Activated CD4-positive, alpha-beta T cell treated with anti-CD3 and anti-CD28 coated beads, Interleukin-2, amount 10 ng/mL, durations not matched to agents 24 days and 14 days (primary cell): ENCODE measurements at regions not wholly inside any gene's neighbourhood (a gene's known extent, or its start where the extent isn't known, plus 50 kb on each side); places are given as distances from the start of the nearest gene placed in this dataset.
"Not testable (repeated sequence)": the region's sequence is repeated elsewhere in the genome, so short reads cannot be mapped to it uniquely, and the experiment has no call there.

Experiments used
- DNase-seq: peaks from one replicate; pipeline ENCODE4 v3.0.0; 2022
- H3K27ac Mint-ChIP-seq: one replicate; pipeline ENCODE4 v1.8.0; 2022; ENCODE audit warnings: mild to moderate bottlenecking, mixed read lengths
- H3K27me3 Mint-ChIP-seq: one replicate; pipeline ENCODE4 v1.8.0; 2022; ENCODE audit warnings: mixed read lengths
- H3K36me3 Mint-ChIP-seq: one replicate; pipeline ENCODE4 v1.8.0; 2022; ENCODE audit warnings: low read depth, mild to moderate bottlenecking, mixed read lengths
- H3K4me1 Mint-ChIP-seq: one replicate; pipeline ENCODE4 v1.8.0; 2021; ENCODE audit warnings: mixed read lengths
- H3K4me3 Mint-ChIP-seq: one replicate; pipeline ENCODE4 v1.8.0; 2022; ENCODE audit warnings: mild to moderate bottlenecking, moderate library complexity, mixed read lengths
- H3K9me3 Mint-ChIP-seq: one replicate; pipeline ENCODE4 v1.8.0; 2021; ENCODE audit warnings: mixed read lengths
- intact Hi-C: fragments of 100-400 bp; cut with micrococcal nuclease; formaldehyde crosslinking; loops from one replicate; pipeline ENCODE4 v1.15.1; 2023

GRCh38 chr15:96054621-96055020 lies 275.9 kb upstream of the NR2F2 start:
- Mint-ChIP-seq H3K4me1 (peaks cover 4% of the 10 kb centered on the region), H3K9me3 (peaks cover 4% of the 10 kb centered on the region), H3K27ac (no peak overlapping the region), H3K36me3 (no peaks in the 10 kb centered on the region), H3K27me3 (peaks cover 38% of the 10 kb centered on the region), H3K4me3 (no peak overlapping the region)
- no peak for DNase-seq
- intact Hi-C loops = loop anchor here (10.0 kb wide), 1 partner anchor 290 kb away; no protein-coding TSS in a partner anchor

GRCh38 chr15:96058103-96058851 lies 272.2 kb upstream of the NR2F2 start:
- DNase-seq = peak; percentile 54
- H3K27ac Mint-ChIP-seq = no peak overlapping the region
- no peak overlapping the region for H3K4me3 Mint-ChIP-seq
- intact Hi-C loops = loop anchor here (10.0 kb wide), 1 partner anchor 287 kb away; no protein-coding TSS in a partner anchor
- peaks cover 4% of the 10 kb centered on the region for H3K4me1 Mint-ChIP-seq
- H3K27me3 Mint-ChIP-seq = peaks cover 29% of the 10 kb centered on the region
- H3K9me3 Mint-ChIP-seq = peaks cover 4% of the 10 kb centered on the region
- H3K36me3 Mint-ChIP-seq = no peaks in the 10 kb centered on the region

- peaks cover 27% of the 10 kb centered on the region for H3K27me3 Mint-ChIP-seq
- H3K36me3 Mint-ChIP-seq, H3K4me3 Mint-ChIP-seq, H3K4me1 Mint-ChIP-seq, H3K9me3 Mint-ChIP-seq, H3K27ac Mint-ChIP-seq: not testable (repeated sequence)
- intact Hi-C loops = loop anchor here (10.0 kb wide), 1 partner anchor 286 kb away; no protein-coding TSS in a partner anchor
- DNase-seq = peak; percentile 6
These were observed 271.7 kb upstream of the NR2F2 start for GRCh38 chr15:96058852-96059103.

- H3K36me3 Mint-ChIP-seq, H3K27ac Mint-ChIP-seq, H3K9me3 Mint-ChIP-seq, intact Hi-C loops, H3K4me1 Mint-ChIP-seq, DNase-seq, H3K4me3 Mint-ChIP-seq: not testable (repeated sequence)
- H3K27me3 Mint-ChIP-seq = peaks cover 16% of the 10 kb centered on the region
These were observed 269.9 kb upstream of the NR2F2 start for GRCh38 chr15:96060591-96060990.

- H3K36me3 Mint-ChIP-seq = no peaks in the 10 kb centered on the region
- no peaks in the 10 kb centered on the region for H3K9me3 Mint-ChIP-seq
- no peak overlapping the region for H3K27ac Mint-ChIP-seq
- DNase-seq = no peak
- intact Hi-C loops = no loop called here
- H3K4me3 Mint-ChIP-seq = no peak overlapping the region
- H3K27me3 Mint-ChIP-seq = peaks cover 8% of the 10 kb centered on the region
- H3K4me1 Mint-ChIP-seq = no peaks in the 10 kb centered on the region
These were observed 266.1 kb upstream of the NR2F2 start for GRCh38 chr15:96064351-96064756.

GRCh38 chr15:96066126-96066525 lies 264.4 kb upstream of the NR2F2 start:
- Mint-ChIP-seq H3K27ac (no peak overlapping the region), H3K36me3 (no peaks in the 10 kb centered on the region)

GRCh38 chr15:96066852-96067495 lies 263.5 kb upstream of the NR2F2 start:
- intact Hi-C loops = no loop called here

More at GRCh38 chr15:96066126-96066525, 264.4 kb upstream of the NR2F2 start:
- no peak for DNase-seq
- H3K9me3 Mint-ChIP-seq = no peaks in the 10 kb centered on the region
- H3K27me3 Mint-ChIP-seq = peaks cover 3% of the 10 kb centered on the region
- intact Hi-C loops = no loop called here
- no peaks in the 10 kb centered on the region for H3K4me1 Mint-ChIP-seq
- H3K4me3 Mint-ChIP-seq = no peak overlapping the region

GRCh38 chr15:96067677-96068076 lies 262.8 kb upstream of the NR2F2 start:
- no peak overlapping the region for H3K4me3 Mint-ChIP-seq
- peaks cover 3% of the 10 kb centered on the region for H3K9me3 Mint-ChIP-seq
- H3K27ac Mint-ChIP-seq = no peak overlapping the region
- H3K27me3 Mint-ChIP-seq = peaks cover 3% of the 10 kb centered on the region
- intact Hi-C loops = no loop called here
- no peaks in the 10 kb centered on the region for H3K36me3 Mint-ChIP-seq
- no peaks in the 10 kb centered on the region for H3K4me1 Mint-ChIP-seq
- DNase-seq = no peak

More at GRCh38 chr15:96066852-96067495, 263.5 kb upstream of the NR2F2 start:
- H3K9me3 Mint-ChIP-seq = peaks cover 1% of the 10 kb centered on the region
- H3K4me3 Mint-ChIP-seq = no peak overlapping the region
- peaks cover 3% of the 10 kb centered on the region for H3K27me3 Mint-ChIP-seq
- no peak for DNase-seq
- H3K4me1 Mint-ChIP-seq = no peaks in the 10 kb centered on the region
- no peak overlapping the region for H3K27ac Mint-ChIP-seq
- H3K36me3 Mint-ChIP-seq = no peaks in the 10 kb centered on the region

- DNase-seq = no peak
- Mint-ChIP-seq H3K9me3 (peaks cover 3% of the 10 kb centered on the region), H3K27ac (no peak overlapping the region), H3K27me3 (no peaks in the 10 kb centered on the region), H3K4me1 (no peaks in the 10 kb centered on the region), H3K36me3 (no peaks in the 10 kb centered on the region), H3K4me3 (no peak overlapping the region)
- intact Hi-C loops = no loop called here
These were observed 261.6 kb upstream of the NR2F2 start for GRCh38 chr15:96068897-96069296.

- no peak for DNase-seq
- Mint-ChIP-seq H3K27ac (no peak overlapping the region), H3K9me3 (peaks cover 3% of the 10 kb centered on the region), H3K27me3 (no peaks in the 10 kb centered on the region), H3K4me1 (no peaks in the 10 kb centered on the region), H3K36me3 (no peaks in the 10 kb centered on the region), H3K4me3 (no peak overlapping the region)
- intact Hi-C loops = no loop called here
These were observed 259.9 kb upstream of the NR2F2 start for GRCh38 chr15:96070636-96071035.

GRCh38 chr15:96072821-96073220 lies 257.7 kb upstream of the NR2F2 start:
- Mint-ChIP-seq H3K36me3 (no peaks in the 10 kb centered on the region), H3K4me1 (no peaks in the 10 kb centered on the region), H3K27me3 (no peaks in the 10 kb centered on the region), H3K9me3 (peaks cover 3% of the 10 kb centered on the region), H3K4me3 (no peak overlapping the region), H3K27ac (no peak overlapping the region)
- DNase-seq = no peak
- intact Hi-C loops = no loop called here

GRCh38 chr15:96073908-96074307 lies 256.6 kb upstream of the NR2F2 start:
- no peak for DNase-seq
- Mint-ChIP-seq H3K9me3 (peaks cover 3% of the 10 kb centered on the region), H3K4me3 (no peak overlapping the region), H3K27me3 (peaks cover 2% of the 10 kb centered on the region), H3K27ac (no peak overlapping the region), H3K36me3 (no peaks in the 10 kb centered on the region), H3K4me1 (no peaks in the 10 kb centered on the region)
- intact Hi-C loops = no loop called here

GRCh38 chr15:96075895-96076294 lies 254.6 kb upstream of the NR2F2 start:
- Mint-ChIP-seq H3K9me3 (peaks cover 3% of the 10 kb centered on the region), H3K4me3 (no peak overlapping the region), H3K27ac (no peak overlapping the region), H3K36me3 (no peaks in the 10 kb centered on the region), H3K27me3 (peaks cover 2% of the 10 kb centered on the region), H3K4me1 (no peaks in the 10 kb centered on the region)
- intact Hi-C loops = no loop called here
- no peak for DNase-seq

- Mint-ChIP-seq H3K27ac (no peak overlapping the region), H3K36me3 (no peaks in the 10 kb centered on the region)
These were observed 254.2 kb upstream of the NR2F2 start for GRCh38 chr15:96076350-96076749.

More at GRCh38 chr15:96076350-96076749, 254.2 kb upstream of the NR2F2 start:
- intact Hi-C loops = no loop called here
- DNase-seq = no peak
- Mint-ChIP-seq H3K4me3 (no peak overlapping the region), H3K9me3 (peaks cover 3% of the 10 kb centered on the region), H3K4me1 (no peaks in the 10 kb centered on the region), H3K27me3 (peaks cover 2% of the 10 kb centered on the region)
